GM12878 (cell line): ENCODE measurements at regions not wholly inside any gene's neighbourhood (a gene's known extent, or its start where the extent isn't known, plus 50 kb on each side); places are given as distances from the start of the nearest gene placed in this dataset.

Source experiments
- ATAC-seq: fragments of 200-7000 bp; cut with Tn5 transposase; 3 replicates; pipeline ENCODE4 v1.9.1; 2020; ENCODE audit warnings: mild to moderate bottlenecking, moderate library complexity
- BruUV-seq: library from RNA; stranded (reverse); fragments of 400-500 nt; replicated peaks from 2 replicates; lab custom pipeline; 2021; lab: Mats Ljungman, UMichigan
- CTCF ChIA-PET: fragments of 300-600 bp; sonication (Branson Sonifier 250); formaldehyde crosslinking; extraction: SDS; loops from one replicate; lab custom pipeline; 2021; ENCODE audit warnings: inconsistent platforms; lab: Yijun Ruan, JAX
- POLR2A ChIA-PET: fragments of 350-600 bp; formaldehyde crosslinking; extraction: SDS; loops from one replicate; lab custom pipeline; 2021; ENCODE audit warnings: inconsistent platforms; lab: Charles Lee
- RAD21 ChIA-PET: fragments of 300-600 bp; sonication (Branson Sonifier 250); formaldehyde crosslinking; loops from one replicate; lab custom pipeline; 2023; ENCODE audit warnings: antibody characterized with exemption; ENCODE audit not compliant: unreplicated experiment; lab: Charles Lee
- SMC1A ChIA-PET: fragments of 300-600 bp; sonication (Branson Sonifier 250); formaldehyde crosslinking; loops from one replicate; lab custom pipeline; 2023; ENCODE audit not compliant: unreplicated experiment, uncharacterized antibody; lab: Charles Lee
- DNase-seq: peaks from one replicate; pipeline ENCODE4 v3.0.0-alpha.2; 2011; ENCODE audit warnings: low read depth, low spot score
- FAIRE-seq: peaks from 3 replicates; lab custom pipeline; 2011; peaks lifted over from hg19 to GRCh38; lab: Jason Lieb, UNC
- H2AFZ ChIP-seq: 2 replicates; pipeline ENCODE4 v1.6.0; 2011; ENCODE audit warnings: low read depth, low read length, control low read depth; ENCODE audit not compliant: control insufficient read depth
- H3K27ac ChIP-seq: 2 replicates; pipeline ENCODE4 v1.5.1; 2011; ENCODE audit warnings: control low read depth; ENCODE audit not compliant: control insufficient read depth, insufficient read depth
- H3K27me3 ChIP-seq, 2 experiments: replicated peaks in 1 of 2; 2 replicates each; pipeline versions ENCODE4 v1.6.0 to v1.6.1; 2011; ENCODE audit warnings: low read length in 1 of 2; ENCODE audit not compliant: control insufficient read depth in 2 of 2, insufficient read depth in 2 of 2
- H3K36me3 ChIP-seq, 2 experiments: 2 replicates each; pipeline ENCODE4 v1.5.1; 2011; ENCODE audit warnings: low read length in 1 of 2; ENCODE audit not compliant: control insufficient read depth in 2 of 2, insufficient read depth in 2 of 2
- H3K4me1 ChIP-seq: 2 replicates; pipeline ENCODE4 v1.6.1; 2011; ENCODE audit warnings: mild to moderate bottlenecking, low read length, moderate library complexity, mixed read lengths; ENCODE audit not compliant: control insufficient read depth, insufficient read depth
- H3K4me2 ChIP-seq: 2 replicates; pipeline ENCODE4 v1.6.0; 2011; ENCODE audit warnings: control low read depth; ENCODE audit not compliant: control insufficient read depth, insufficient read depth
- H3K4me3 ChIP-seq: fragments of 200-600 bp; sonication (generic); 2 replicates; pipeline ENCODE4 v1.5.1; 2016
- H3K79me2 ChIP-seq: 2 replicates; pipeline ENCODE4 v1.6.0; 2011; ENCODE audit warnings: low read length; ENCODE audit not compliant: control insufficient read depth, insufficient read depth
- H3K9ac ChIP-seq: 2 replicates; pipeline ENCODE4 v1.8.0; 2011; ENCODE audit warnings: low read length, control low read depth, mixed read lengths; ENCODE audit not compliant: control insufficient read depth, insufficient read depth
- H3K9me3 ChIP-seq: replicated peaks from 3 replicates; pipeline ENCODE4 v1.5.1; 2011; ENCODE audit warnings: mild to moderate bottlenecking, low read length; ENCODE audit not compliant: control insufficient read depth, insufficient read depth
- H4K20me1 ChIP-seq: 2 replicates; pipeline ENCODE4 v1.6.0; 2011; ENCODE audit not compliant: control insufficient read depth, insufficient read depth
- ASH2L ChIP-seq: fragments of 300-600, 200-600 bp; sonication (generic); IDR thresholded peaks from 2 replicates; pipeline ENCODE4 v1.6.1; 2017; ENCODE audit warnings: low read depth, mild to moderate bottlenecking, borderline replicate concordance
- ATF7 ChIP-seq: fragments of 450-650 bp; IDR thresholded peaks from 2 replicates; pipeline ENCODE4 v1.6.1; 2016; ENCODE audit warnings: low read depth, mild to moderate bottlenecking
- CREB1 ChIP-seq: IDR thresholded peaks from 2 replicates; pipeline ENCODE4 v1.6.1; 2012; ENCODE audit warnings: low read depth, mild to moderate bottlenecking, inconsistent platforms
- RAD51 ChIP-seq: fragments of 450-650 bp; IDR thresholded peaks from 2 replicates; pipeline ENCODE4 v1.6.1; 2016; ENCODE audit warnings: moderate library complexity, mild to moderate bottlenecking, inconsistent platforms
- SIN3A ChIP-seq: IDR thresholded peaks from 2 replicates; pipeline ENCODE4 v1.6.1; 2012; ENCODE audit warnings: low read depth, low read length, improper control_type of control experiment
- SP1 ChIP-seq: IDR thresholded peaks from one replicate; pipeline ENCODE4 v1.6.1; 2011; ENCODE audit warnings: low read depth, low read length
- SRF ChIP-seq, 2 experiments: IDR thresholded peaks; 2 replicates each; pipeline ENCODE4 v1.6.1; 2011; ENCODE audit warnings: low read depth in 2 of 2, low read length in 2 of 2, mild to moderate bottlenecking in 1 of 2, moderate library complexity in 1 of 2
- USF2 ChIP-seq: IDR thresholded peaks from 2 replicates; pipeline ENCODE4 v1.6.1; 2011; ENCODE audit warnings: low read depth, low read length, improper control_type of control experiment, borderline replicate concordance
- ZBTB11 ChIP-seq: fragments of 450-650 bp; formaldehyde crosslinking; IDR thresholded peaks from 2 replicates; pipeline ENCODE4 v1.5.0; 2022; ENCODE audit warnings: mild to moderate bottlenecking, missing genetic modification characterization
- ZNF24 ChIP-seq: fragments of 450-650 bp; IDR thresholded peaks from 2 replicates; pipeline ENCODE4 v1.6.1; 2017; ENCODE audit warnings: antibody characterized with exemption, mild to moderate bottlenecking
- ZNF622 ChIP-seq: fragments of 450-650 bp; IDR thresholded peaks from 2 replicates; pipeline ENCODE4 v1.6.1; 2017; ENCODE audit warnings: mild to moderate bottlenecking, inconsistent platforms
- WGBS: methylation state at CpG from one replicate; pipeline ENCODE4 v1.1.6; 2016; ENCODE audit warnings: low lambda C conversion rate; ENCODE audit not compliant: insufficient replicate concordance, insufficient coverage; ENCODE audit errors: missing lambda C conversion rate; 5-methylcytosine and 5-hydroxymethylcytosine counted together
- in situ Hi-C: fragments of 300-500 bp; cut with MboI; formaldehyde crosslinking; loops from 9 replicates; pipeline ENCODE4 v1.14.3; 2018; ENCODE audit warnings: mixed read lengths
- intact Hi-C: fragments of 100-400 bp; cut with micrococcal nuclease; formaldehyde crosslinking; loops from one replicate; pipeline ENCODE4 v1.14.2; 2022; ENCODE audit not compliant: unreplicated experiment

GRCh38 chr2:16481351-16481750 lies 184.3 kb downstream of the CYRIA start:
- no peak overlapping the region for H3K27ac ChIP-seq
- no peak overlapping the region for H2AFZ ChIP-seq
- H3K27me3 ChIP-seq = no peaks in the 10 kb centered on the region; a peak in 1 of 4 replicates
- no peaks in the 10 kb centered on the region for H3K4me1 ChIP-seq
- H3K36me3 ChIP-seq = no peaks in the 10 kb centered on the region
- SMC1A ChIA-PET = interaction anchor here (0.8 kb wide), 1 partner anchor 17 kb away, joined by 3 read pairs; no protein-coding TSS in a partner anchor
- no peaks in the 10 kb centered on the region for H4K20me1 ChIP-seq
- ATAC-seq (no peak), FAIRE-seq (no peak), DNase-seq (no peak)
- no peaks in the 10 kb centered on the region for H3K9me3 ChIP-seq
- H3K79me2 ChIP-seq = no peaks in the 10 kb centered on the region
- H3K4me2 ChIP-seq = no peak overlapping the region
- in situ Hi-C loops (no loop called here), intact Hi-C loops (no loop called here)
- WGBS = 79% methylated on average over 1 of the region's 1 CpG
- POLR2A ChIA-PET = no interaction called here
- CTCF ChIA-PET = no interaction called here
- no peak overlapping the region for H3K9ac ChIP-seq
- RAD21 ChIA-PET = no interaction called here
- no peak overlapping the region for H3K4me3 ChIP-seq
- BruUV-seq = no TSS peak
- no peak for TF ChIP-seq SP1
- TF ChIP-seq SIN3A = no peak
- TF ChIP-seq USF2 = no peak
- no peak for TF ChIP-seq RAD51
- no peak for TF ChIP-seq ZNF622
- TF ChIP-seq ZNF24 = no peak
- no peak for TF ChIP-seq CREB1
- no peak for TF ChIP-seq ATF7
- TF ChIP-seq ZBTB11 = no peak
- TF ChIP-seq ASH2L = no peak
- no peak for TF ChIP-seq SRF (IDR thresholded peaks at IDR 0.05; ENCODE audit: low read depth in 2 of 2, low read length in 2 of 2)
